HG03432 (cell line): ENCODE measurements at regions not wholly inside any gene's neighbourhood (a gene's known extent, or its start where the extent isn't known, plus 50 kb on each side); places are given as distances from the start of the nearest gene placed in this dataset.

Source experiments
- ATAC-seq: cut with Tn5 transposase; IDR thresholded peaks from one replicate; pipeline ENCODE4 v1.9.1; 2021; ENCODE audit warnings: mild to moderate bottlenecking, moderate library complexity; ENCODE audit not compliant: unreplicated experiment

- no peak for ATAC-seq
Observed at GRCh38 chr13:70353096-70353495, 244.8 kb upstream of the KLHL1 start.

DNA sequence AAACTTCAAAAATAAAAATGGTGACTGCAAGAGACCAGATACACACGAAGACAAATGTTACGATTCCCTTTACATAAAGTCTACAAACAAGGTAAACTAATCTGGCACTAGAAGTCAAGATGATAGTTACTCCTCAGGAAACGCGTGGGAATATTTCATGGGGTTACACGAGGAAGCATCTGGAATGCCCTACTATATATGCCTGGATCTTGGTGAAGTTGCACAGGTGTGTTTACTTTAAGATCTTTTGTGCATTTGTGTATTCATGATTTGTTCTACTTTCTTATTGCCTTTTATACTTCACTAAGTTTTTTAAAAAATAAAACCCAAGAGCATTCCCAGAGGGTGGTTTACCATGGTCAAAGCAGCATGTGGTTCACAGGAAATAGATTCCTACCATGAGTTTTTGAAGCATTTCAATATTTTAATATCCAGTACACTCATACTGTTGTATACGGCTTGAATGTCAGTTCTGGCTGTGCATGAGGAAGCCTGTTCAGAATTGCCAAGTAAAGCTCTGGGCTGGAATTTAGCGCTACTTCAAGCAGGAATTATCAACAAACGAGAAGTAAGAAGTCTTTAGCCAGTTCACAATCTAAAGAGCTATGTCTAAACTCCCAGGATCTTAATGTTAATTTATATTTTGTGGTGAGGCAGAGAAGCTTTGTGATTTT is 239.8 kb upstream of the KLHL1 start:
- no peak for ATAC-seq

GRCh38 chr13:70339738-70340137 is 231.5 kb upstream of the KLHL1 start:
- peak; percentile 76 for ATAC-seq

DNA sequence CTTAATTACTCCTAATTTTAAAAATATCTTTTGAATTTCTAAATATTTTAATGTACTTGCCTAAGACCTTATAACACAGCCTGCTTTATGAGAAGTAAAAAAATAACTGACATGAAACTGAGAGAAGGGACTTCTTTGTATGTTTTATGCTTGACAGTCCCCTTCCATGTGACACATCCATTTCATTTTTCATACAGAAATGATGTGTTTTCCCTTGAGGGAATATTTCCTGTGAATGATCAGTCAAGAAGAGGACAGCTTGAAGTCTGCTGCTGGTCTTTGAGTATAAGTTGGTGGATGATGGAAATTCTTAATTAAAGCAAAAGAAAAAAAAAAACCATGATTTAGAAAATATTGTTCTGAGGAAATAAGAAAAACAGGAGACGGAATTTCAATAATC is 230.4 kb upstream of the KLHL1 start:
- ATAC-seq: no peak

GRCh38 chr13:70336866-70337265 is 228.6 kb upstream of the KLHL1 start:
- no peak for ATAC-seq

DNA sequence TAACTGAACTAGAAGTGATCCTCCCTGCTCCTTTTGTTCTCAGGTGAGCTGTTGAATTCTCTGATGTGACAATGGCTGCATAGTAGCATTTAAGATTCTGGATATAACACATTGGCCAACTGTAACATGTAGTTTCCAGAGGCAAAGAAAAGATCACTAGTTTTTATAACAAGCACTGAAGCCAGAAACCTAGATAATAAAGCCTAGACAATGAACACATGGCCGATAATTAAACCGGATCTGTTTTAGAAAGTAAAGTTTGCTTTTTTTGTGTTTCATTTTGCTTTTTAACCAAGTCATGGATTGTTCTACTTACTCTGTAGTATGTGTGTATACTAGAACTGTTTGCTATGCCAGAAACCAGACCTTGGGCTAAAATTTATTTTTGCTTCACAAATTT is 225.5 kb upstream of the KLHL1 start:
- no peak for ATAC-seq

DNA sequence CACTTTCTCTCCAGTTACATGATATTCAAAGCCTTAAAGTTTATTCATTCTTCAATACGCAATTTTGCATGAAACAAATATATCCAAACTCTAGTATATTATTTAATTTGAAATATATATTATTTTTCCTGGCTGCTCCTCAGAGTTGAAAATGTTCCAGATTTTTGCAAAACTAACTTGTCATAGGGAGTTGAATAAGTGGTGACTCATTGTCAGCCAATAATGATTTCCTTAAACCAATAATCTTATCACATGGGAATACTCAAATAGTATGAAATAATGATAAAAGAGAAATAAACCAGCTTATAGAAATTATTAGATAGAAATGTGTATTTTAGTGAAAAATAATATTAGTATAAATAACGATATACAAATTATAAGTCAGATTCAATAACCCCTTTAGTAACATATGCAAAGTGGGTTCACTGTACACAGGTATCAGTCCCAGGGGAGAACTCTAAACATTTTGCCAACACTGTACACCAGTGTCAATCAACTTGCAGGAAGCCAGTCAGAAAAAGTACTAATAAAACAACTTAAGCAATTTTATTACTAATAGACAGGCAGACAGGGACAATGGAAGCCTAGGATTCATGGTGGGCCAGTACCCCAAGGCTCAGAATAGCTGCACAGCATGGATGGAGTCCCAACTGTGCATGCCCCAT is 222.6 kb upstream of the KLHL1 start:
- ATAC-seq: no peak

- no peak for ATAC-seq
Observed at GRCh38 chr13:70324519-70324918, 216.3 kb upstream of the KLHL1 start.

- ATAC-seq: no peak
Observed at GRCh38 chr13:70311191-70311590, 202.9 kb upstream of the KLHL1 start.

DNA sequence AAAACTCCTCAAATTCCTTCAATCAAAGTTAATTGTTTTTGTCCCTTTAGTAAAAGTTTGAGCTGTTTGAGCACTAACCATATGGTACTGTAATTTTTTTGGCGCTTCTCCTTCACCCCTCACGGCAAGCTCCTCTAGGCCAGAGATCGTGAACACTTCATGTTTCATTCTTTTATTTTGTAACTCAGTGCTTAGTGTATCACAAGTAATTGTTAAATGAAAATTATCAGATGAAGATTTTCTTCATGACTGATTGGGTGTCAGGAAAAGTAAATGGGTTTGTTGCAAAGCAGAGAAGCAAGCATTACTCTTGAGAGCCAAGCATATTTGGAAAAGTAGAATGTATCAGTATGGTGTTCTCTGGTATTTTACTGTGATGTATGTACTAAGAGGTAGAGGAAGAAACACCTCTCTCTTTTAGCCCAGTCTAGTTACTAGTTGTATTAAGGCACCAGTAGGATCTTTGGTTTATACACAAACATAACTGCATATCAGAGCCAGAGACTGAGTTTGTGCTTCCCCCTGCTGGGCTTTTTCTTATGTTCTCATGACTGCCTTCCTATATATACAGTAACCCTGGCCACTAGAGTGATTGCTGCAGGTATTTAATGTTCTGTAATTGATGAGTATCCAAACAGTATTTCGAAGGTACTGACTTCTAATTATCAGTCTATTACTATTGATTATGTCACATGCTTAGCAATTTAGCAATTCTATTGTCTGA is 202.3 kb upstream of the KLHL1 start:
- peak; percentile 76 for ATAC-seq

GRCh38 chr13:70297189-70297616 is 189.0 kb upstream of the KLHL1 start:
- no peak for ATAC-seq

- ATAC-seq: no peak
Observed at GRCh38 chr13:70284371-70284770, 176.1 kb upstream of the KLHL1 start.

GRCh38 chr13:70275841-70276240 is 167.6 kb upstream of the KLHL1 start:
- no peak for ATAC-seq

GRCh38 chr13:70255406-70255991 is 147.2 kb upstream of the KLHL1 start:
- no peak for ATAC-seq

DNA sequence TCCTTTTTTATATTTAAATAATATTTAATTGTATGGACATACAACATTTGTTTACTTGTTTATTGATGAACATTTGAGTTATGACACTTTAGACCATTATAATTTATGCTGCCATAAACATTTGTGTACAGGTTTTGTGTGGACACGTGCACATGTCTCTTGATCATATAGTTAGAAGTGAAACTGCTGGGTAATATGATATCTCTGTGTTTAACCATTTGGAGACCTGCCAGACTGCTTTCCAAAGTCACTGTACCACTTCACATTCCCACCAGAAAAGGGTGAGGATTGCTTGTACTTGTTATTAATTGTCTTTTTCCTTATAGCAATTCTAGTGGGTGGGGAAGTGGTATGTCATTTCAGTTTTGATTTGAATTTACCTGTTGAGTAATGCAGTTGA is 145.6 kb upstream of the KLHL1 start:
- no peak for ATAC-seq

- no peak for ATAC-seq
Observed at GRCh38 chr13:70253411-70253810, 145.2 kb upstream of the KLHL1 start.

DNA sequence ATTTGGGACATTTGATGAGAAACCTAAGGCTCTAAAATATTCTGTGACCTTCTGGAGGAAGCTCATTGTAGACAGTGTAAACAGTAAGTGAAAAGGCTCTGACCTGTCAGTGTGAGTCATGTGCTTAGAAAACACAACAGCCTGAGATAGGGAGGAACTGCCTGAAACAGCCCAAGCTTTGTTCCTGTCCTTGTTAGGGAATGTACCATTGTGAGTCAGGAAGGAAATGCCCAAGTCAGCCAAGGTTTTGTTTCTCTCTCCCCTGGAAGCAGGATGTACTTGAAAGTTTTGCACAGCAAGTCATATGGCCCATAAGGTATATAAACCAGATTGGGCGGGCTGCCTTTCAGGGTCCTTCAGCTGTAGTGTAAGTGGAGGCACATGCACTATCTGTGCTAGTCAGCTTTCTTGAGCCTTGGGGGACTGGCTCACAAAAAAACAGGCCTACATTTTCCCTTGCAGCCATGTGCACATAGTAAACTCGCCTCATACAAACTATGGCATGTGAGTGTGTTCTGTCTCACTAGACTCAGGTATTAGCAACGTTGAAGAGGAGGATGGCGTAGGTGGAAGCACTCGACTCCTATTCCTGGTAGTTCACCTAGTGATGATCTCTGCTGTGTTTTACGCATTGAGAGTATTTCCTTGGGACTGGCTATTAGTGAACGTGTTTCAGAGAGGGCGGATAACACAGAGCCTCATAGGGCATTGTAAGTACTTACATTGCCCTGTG is 141.2 kb upstream of the KLHL1 start:
- no peak for ATAC-seq

- ATAC-seq: no peak
Observed at GRCh38 chr13:70237131-70237530, 128.9 kb upstream of the KLHL1 start.

- ATAC-seq: no peak
Observed at GRCh38 chr13:70235565-70235964, 127.3 kb upstream of the KLHL1 start.

- no peak for ATAC-seq
Observed at GRCh38 chr13:70223911-70224310, 115.7 kb upstream of the KLHL1 start.

DNA sequence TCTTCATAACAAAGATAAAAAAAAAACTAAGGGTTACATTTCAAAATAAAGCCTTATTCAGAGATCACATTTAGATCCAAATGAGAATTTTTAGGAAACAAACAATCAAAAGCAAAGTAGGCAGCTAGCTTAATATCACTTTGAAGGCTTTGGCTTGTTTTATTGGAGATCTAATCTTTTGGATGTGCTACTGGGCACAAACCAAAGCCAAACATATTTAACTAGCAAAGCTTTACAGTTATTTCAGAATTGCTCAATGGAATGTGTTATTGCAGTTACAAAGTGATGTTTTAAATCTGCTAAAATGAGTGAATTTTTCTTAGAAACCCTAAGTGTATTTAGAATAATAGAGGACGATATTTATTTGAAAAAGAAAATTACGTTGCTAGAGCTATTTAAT is 114.7 kb upstream of the KLHL1 start:
- no peak for ATAC-seq
